Choroid plexus epithelial cell (primary cell): ENCODE measurements at regions not wholly inside any gene's neighbourhood (a gene's known extent, or its start where the extent isn't known, plus 50 kb on each side); places are given as distances from the start of the nearest gene placed in this dataset.

Experiments used
- DNase-seq: peaks from one replicate; pipeline ENCODE4 v3.0.0-alpha.2; 2010; ENCODE audit warnings: low read depth
- H3K4me3 ChIP-seq: 2 replicates; pipeline ENCODE4 v1.5.1; 2011; ENCODE audit warnings: low read depth, mild to moderate bottlenecking, control low read depth, low read length, moderate library complexity
- TF ChIP-seq, protein P1 (sequence below): conservative IDR thresholded peaks from 2 replicates; pipeline ENCODE4 v1.5.1; 2011; ENCODE audit warnings: low read depth, mild to moderate bottlenecking, control low read depth, inconsistent platforms, low read length, moderate library complexity

DNA sequence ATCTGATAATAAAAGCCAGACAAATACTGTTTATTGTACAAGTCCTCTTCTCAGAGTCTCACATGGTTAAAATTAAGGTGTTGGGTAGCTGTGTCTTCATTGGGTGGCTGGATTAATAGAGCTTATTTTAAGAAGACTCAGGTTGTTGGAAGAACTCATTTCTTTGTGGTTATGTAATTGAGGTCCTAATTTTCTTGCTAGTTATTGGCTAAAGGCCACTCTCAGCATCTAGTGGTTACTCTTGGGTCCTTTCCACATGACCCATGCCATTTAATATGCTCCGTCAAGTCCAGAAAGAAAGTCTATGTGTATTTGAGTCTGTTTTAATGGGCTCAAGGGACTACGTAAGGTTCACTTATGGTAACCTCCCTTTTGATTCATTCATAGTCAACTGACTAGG is 1668.6 kb upstream of the AGA start:
- H3K4me3 ChIP-seq, result no peak overlapping the region
- DNase-seq, result no peak
- TF ChIP-seq, protein P1, sequence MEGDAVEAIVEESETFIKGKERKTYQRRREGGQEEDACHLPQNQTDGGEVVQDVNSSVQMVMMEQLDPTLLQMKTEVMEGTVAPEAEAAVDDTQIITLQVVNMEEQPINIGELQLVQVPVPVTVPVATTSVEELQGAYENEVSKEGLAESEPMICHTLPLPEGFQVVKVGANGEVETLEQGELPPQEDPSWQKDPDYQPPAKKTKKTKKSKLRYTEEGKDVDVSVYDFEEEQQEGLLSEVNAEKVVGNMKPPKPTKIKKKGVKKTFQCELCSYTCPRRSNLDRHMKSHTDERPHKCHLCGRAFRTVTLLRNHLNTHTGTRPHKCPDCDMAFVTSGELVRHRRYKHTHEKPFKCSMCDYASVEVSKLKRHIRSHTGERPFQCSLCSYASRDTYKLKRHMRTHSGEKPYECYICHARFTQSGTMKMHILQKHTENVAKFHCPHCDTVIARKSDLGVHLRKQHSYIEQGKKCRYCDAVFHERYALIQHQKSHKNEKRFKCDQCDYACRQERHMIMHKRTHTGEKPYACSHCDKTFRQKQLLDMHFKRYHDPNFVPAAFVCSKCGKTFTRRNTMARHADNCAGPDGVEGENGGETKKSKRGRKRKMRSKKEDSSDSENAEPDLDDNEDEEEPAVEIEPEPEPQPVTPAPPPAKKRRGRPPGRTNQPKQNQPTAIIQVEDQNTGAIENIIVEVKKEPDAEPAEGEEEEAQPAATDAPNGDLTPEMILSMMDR, result no peak

DNA sequence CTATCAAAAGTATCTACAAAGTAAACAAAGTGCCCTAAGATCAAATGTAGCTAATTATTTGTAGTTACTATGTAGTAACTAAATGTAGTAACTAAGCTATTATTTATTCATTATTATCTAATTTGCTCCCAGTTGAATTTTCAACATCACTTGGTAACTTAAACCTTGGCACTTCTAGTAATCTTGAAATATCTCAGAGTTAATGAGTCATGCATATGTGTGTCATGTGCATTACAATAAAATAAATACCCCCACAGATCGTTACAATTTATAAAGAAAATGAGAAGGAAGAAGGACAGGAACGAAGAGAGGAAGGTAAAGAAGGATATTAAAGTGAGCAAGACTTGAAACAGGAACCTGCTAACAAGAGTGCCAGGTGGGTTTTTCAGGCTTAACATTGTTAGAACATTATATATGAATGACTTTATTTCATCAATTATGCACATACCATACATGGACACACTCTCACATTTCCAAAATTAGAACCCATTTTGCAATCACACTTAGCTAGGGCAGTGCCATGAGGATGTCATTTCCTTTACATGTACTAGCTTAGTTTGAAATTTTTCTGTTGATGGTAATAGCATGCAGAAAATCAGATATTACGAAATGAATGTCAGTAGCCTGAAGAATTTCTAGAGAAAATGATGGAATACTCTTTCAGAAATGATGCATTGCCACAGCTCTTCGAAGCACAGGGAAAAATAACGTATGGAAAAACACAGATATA is 1670.4 kb upstream of the AGA start:
- TF ChIP-seq, protein P1, result no peak
- no peak overlapping the region for H3K4me3 ChIP-seq
- no peak for DNase-seq

DNA sequence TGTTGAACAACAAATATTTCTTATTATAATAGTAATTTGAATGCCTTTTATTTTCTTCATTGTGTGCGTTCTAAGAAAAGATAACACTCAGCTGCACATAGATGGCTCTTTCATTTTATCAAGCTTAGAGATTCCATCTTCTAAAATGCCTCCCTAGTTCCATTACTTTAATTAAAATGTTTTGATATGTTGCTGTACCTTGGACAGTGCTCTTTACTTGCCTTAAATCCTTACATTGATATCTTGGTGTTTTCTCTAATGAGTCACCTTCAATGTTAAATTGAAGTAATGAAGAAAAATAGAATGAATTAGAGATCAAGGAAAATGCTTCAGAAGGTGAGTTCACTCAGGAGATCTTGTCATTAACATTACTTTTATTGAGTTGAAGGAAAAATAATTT is 1672.4 kb upstream of the AGA start:
- TF ChIP-seq, protein P1, result no peak
- no peak overlapping the region for H3K4me3 ChIP-seq
- no peak for DNase-seq

DNA sequence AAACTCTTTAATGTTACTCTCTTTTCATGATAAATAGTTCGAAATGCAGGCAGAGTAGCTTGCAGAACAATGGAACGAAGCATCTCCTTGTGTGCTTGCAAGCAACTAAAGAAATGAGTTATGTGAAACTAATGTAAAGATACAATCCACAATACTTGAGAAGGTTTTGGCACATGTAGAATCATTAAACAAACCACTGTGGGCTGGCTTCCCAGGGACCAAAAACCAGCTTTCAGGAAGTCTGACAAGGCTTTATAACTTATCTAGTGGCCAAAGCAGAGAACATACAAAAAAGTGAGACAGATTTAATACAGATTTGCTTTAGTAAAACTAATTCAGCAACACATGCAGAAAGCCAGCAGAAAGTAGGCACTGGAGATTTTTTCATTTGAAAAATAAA is 1673.8 kb upstream of the AGA start:
- no peak for DNase-seq
- no peak overlapping the region for H3K4me3 ChIP-seq
- TF ChIP-seq, protein P1, result no peak

DNA sequence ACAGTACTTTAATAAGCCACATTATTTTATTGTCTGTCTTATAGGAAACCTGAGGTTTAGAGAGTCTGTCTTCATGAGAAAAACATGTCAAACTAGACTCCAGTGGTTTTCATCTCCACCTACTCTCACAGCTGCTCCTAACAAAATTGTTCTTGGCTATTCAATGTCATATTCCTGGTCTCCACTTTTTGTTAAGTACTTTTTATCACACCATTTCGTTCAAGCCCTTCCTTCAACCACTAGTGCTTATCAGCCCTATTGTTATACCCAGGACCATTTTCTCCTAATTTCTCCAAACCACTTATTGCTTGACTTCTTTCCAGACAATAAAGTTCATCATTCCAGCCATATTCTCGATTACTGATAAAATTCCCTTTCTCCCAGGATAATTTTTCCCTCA is 1674.3 kb upstream of the AGA start:
- no peak for DNase-seq
- TF ChIP-seq, protein P1, result no peak
- no peak overlapping the region for H3K4me3 ChIP-seq

GRCh38 chr4:179123084-179123483 is 1680.8 kb upstream of the AGA start:
- TF ChIP-seq, protein P1, result no peak
- H3K4me3 ChIP-seq, result no peak overlapping the region
- no peak for DNase-seq

DNA sequence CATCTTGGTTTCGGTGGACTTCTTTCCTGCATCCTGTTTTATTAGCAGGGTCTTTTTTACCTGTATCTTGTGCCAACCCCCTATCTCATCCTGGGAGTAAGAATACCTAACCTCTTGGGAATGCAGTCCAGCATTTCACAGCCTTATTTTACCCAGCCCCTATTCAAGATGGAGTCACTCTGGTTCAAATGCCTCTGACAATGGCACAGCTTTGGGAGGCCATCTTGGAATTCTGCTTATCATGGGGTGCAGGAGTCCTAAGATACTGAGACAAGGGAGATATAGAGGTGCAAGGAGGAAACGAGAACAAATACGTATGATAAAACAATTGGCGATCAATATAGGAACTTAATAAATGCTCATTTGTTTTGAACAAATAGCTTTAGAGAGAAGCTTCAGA is 1682.2 kb upstream of the AGA start:
- no peak for DNase-seq
- H3K4me3 ChIP-seq, result no peak overlapping the region
- TF ChIP-seq, protein P1, result no peak
